GM23338 (cell line): ENCODE measurements at regions not wholly inside any gene's neighbourhood (a gene's known extent, or its start where the extent isn't known, plus 50 kb on each side); places are given as distances from the start of the nearest gene placed in this dataset.

Experiments
- ETS1 ChIP-seq: IDR thresholded peaks from 2 replicates; pipeline ENCODE4 v1.6.1; 2016; ENCODE audit warnings: antibody characterized with exemption
- EZH2phosphoT487 ChIP-seq: fragments of 200-600 bp; sonication (generic); IDR thresholded peaks from one replicate; pipeline ENCODE4 v1.8.1; 2018; ENCODE audit warnings: antibody characterized with exemption; ENCODE audit not compliant: unreplicated experiment
- POLR2AphosphoS5 ChIP-seq: IDR thresholded peaks from 2 replicates; pipeline ENCODE4 v1.6.1; 2016; ENCODE audit warnings: antibody characterized with exemption, low read depth
- REST ChIP-seq: IDR thresholded peaks from one replicate; pipeline ENCODE4 v1.6.1; 2018; ENCODE audit warnings: antibody characterized with exemption; ENCODE audit not compliant: unreplicated experiment
- ZNF114 ChIP-seq: fragments of 250-450 bp; sonication (Bioruptor Pico); IDR thresholded peaks from 2 replicates; pipeline ENCODE4 v1.5.0; 2020; ENCODE audit warnings: mild to moderate bottlenecking, moderate library complexity
- ZNF331 ChIP-seq: fragments of 250-450 bp; sonication (Bioruptor Pico); IDR thresholded peaks from 2 replicates; pipeline ENCODE4 v1.5.0; 2020; ENCODE audit warnings: low read depth, mild to moderate bottlenecking, moderate library complexity
- TF ChIP-seq, protein P1 (sequence below), 2 experiments: fragments of 200-600 bp in 1 of 2; sonication (generic) in 1 of 2; conservative IDR thresholded peaks; 2 replicates each; pipeline versions ENCODE4 v1.5.1 to v1.6.1; 2016 to 2017; ENCODE audit warnings: antibody characterized with exemption in 2 of 2, low read depth in 2 of 2, mild to moderate bottlenecking in 2 of 2, moderate library complexity in 1 of 2

DNA sequence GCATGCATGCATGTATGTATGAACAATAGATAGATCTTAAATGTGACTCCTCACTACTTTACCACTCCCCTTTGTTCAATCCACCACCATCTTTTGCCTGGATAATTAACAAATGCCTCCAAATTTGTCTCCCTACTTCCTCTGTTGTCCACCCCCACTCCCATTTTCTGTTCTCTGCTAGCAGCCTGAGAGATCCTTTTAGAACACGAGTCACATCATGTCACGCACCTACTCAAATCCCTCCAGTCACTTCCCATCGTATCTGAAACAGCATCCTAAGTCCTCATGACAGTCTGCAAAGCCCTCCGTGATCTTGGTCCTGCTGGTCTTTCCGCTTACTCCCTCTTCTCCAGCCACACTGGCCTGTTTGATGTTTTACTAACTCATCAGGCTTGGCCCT lies 527.3 kb downstream of the EPHA4 start:
- TF ChIP-seq ZNF331 (CRISPR knock-in tag) = no peak
- no peak for TF ChIP-seq ZNF114 (CRISPR knock-in tag)
- TF ChIP-seq, protein P1, sequence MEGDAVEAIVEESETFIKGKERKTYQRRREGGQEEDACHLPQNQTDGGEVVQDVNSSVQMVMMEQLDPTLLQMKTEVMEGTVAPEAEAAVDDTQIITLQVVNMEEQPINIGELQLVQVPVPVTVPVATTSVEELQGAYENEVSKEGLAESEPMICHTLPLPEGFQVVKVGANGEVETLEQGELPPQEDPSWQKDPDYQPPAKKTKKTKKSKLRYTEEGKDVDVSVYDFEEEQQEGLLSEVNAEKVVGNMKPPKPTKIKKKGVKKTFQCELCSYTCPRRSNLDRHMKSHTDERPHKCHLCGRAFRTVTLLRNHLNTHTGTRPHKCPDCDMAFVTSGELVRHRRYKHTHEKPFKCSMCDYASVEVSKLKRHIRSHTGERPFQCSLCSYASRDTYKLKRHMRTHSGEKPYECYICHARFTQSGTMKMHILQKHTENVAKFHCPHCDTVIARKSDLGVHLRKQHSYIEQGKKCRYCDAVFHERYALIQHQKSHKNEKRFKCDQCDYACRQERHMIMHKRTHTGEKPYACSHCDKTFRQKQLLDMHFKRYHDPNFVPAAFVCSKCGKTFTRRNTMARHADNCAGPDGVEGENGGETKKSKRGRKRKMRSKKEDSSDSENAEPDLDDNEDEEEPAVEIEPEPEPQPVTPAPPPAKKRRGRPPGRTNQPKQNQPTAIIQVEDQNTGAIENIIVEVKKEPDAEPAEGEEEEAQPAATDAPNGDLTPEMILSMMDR (conservative IDR thresholded peaks at IDR 0.05; ENCODE audit: low read depth in 2 of 2) = no peak
- TF ChIP-seq POLR2AphosphoS5 = no peak
- no peak for TF ChIP-seq ETS1
- no peak for TF ChIP-seq EZH2phosphoT487
- no peak for TF ChIP-seq REST
